ENCODE measurements at regions not wholly inside any gene's neighbourhood (a gene's known extent, or its start where the extent isn't known, plus 50 kb on each side); places are given as distances from the start of the nearest gene placed in this dataset.

DNA sequence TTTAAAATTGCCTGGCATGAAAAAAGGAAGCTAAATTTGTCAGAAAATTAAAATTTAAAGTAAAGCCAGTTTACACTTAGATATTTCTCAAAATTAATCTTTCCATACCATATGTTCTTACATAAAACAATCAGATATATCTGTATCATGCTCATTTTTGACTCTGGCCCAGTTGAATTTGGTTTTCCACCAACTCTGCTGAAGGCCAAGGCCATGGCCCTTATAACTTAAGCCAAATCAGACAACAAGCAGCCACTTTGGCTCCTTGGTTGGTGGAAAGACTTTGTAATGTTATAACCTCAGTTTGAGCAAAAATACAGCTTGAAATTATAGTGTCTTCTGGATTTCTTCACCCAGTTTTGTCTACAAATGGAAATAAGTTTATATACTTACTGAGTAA is 97.3 kb downstream of the CENPW start:
- no peaks in the 10 kb centered on the region for H3K4me1 ChIP-seq (ENCODE audit: low read depth)
- TF ChIP-seq, protein P1, sequence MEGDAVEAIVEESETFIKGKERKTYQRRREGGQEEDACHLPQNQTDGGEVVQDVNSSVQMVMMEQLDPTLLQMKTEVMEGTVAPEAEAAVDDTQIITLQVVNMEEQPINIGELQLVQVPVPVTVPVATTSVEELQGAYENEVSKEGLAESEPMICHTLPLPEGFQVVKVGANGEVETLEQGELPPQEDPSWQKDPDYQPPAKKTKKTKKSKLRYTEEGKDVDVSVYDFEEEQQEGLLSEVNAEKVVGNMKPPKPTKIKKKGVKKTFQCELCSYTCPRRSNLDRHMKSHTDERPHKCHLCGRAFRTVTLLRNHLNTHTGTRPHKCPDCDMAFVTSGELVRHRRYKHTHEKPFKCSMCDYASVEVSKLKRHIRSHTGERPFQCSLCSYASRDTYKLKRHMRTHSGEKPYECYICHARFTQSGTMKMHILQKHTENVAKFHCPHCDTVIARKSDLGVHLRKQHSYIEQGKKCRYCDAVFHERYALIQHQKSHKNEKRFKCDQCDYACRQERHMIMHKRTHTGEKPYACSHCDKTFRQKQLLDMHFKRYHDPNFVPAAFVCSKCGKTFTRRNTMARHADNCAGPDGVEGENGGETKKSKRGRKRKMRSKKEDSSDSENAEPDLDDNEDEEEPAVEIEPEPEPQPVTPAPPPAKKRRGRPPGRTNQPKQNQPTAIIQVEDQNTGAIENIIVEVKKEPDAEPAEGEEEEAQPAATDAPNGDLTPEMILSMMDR (IDR thresholded peaks at IDR 0.05), result no peak
- H3K4me3 ChIP-seq, result no peak overlapping the region
- H3K9me3 ChIP-seq, result no peaks in the 10 kb centered on the region
- no peaks in the 10 kb centered on the region for H3K36me3 ChIP-seq (ENCODE audit: low read depth)
- intact Hi-C loops (cut with DNase I, micrococcal nuclease), result no loop called here
- no peak for DNase-seq
- no peak for ATAC-seq

DNA sequence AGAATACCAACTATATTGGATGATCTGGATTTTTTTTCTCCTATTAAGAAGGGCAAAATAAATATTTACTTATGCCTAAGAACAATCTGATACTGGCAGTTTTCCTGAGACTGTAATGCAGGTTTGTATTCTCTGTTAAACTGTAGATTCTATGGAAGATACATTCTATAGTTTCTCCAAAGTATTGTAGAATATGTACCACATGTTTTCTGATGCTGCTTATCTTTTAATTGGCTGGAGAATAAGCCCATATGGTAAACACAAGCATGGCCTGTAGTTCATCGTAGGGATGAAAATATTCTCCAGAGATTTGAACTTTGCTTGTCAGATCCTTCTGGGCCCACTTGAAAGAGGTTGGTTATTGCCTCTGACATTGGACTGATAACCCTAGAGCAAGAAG is 99.1 kb downstream of the CENPW start:
- DNase-seq (no peak), ATAC-seq (no peak)
- Histone ChIP-seq H3K36me3 (ENCODE audit: low read depth) (no peaks in the 10 kb centered on the region), H3K9me3 (no peaks in the 10 kb centered on the region), H3K4me1 (ENCODE audit: low read depth) (no peaks in the 10 kb centered on the region), H3K4me3 (no peak overlapping the region)
- TF ChIP-seq, protein P1 (IDR thresholded peaks at IDR 0.05), result no peak
- intact Hi-C loops (cut with DNase I, micrococcal nuclease), result no loop called here

DNA sequence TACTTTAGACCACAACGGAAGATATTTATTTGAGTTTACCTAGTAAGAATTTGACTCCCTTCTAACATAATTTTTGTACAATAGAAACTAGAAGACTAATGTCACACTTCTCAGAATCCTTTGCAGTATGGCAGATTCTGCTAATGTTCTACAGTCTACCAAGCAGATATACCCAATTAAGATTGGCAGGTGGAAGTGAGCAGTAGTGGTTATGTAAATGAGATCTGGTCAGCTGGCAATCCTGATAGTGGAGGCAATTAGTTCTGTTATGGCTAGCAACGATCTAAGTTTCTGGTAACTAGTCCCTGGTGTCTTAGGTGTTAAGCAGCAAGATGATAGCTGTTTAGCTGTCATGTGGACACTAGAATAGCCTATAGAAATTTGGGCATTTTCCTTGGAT is 101.0 kb downstream of the CENPW start:
- Histone ChIP-seq H3K36me3 (ENCODE audit: low read depth) (no peaks in the 10 kb centered on the region), H3K9me3 (no peaks in the 10 kb centered on the region), H3K4me3 (no peak overlapping the region), H3K4me1 (ENCODE audit: low read depth) (no peaks in the 10 kb centered on the region)
- TF ChIP-seq, protein P1 (IDR thresholded peaks at IDR 0.05), result no peak
- intact Hi-C loops (cut with DNase I, micrococcal nuclease), result no loop called here
- no peak for ATAC-seq
- no peak for DNase-seq

DNA sequence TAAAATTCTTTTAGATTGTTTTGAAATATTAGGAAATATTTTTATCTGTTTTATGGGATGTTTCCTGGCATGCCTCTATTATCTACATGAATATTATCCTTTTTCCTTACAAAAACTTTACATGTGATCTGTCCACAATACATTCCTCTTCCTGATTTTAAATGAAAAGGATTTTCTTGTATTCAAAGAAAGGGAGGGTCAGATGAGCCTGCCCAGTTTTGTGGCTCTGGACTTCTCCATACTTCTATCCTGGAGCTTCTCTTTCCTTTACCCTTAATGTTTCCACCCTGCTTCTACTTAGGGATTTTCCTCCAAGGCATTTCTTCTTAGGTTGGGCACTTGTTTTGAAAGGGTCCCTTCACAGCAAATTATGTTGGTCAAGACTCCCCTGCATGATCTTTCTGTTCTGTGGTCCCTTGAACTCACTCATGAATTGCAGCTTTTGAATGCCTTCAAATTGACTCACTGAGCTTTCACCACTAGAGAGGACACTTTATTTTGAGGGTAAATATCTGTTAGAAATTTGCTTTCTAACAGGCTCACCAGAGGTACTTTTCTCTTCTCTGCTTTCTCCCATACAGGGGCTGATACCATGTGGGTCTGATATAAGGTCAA is 104.9 kb downstream of the CENPW start:
- DNase-seq, result no peak
- no peaks in the 10 kb centered on the region for H3K4me1 ChIP-seq (ENCODE audit: low read depth)
- H3K9me3 ChIP-seq, result no peaks in the 10 kb centered on the region
- no peak overlapping the region for H3K4me3 ChIP-seq
- H3K36me3 ChIP-seq (ENCODE audit: low read depth), result no peaks in the 10 kb centered on the region
- TF ChIP-seq, protein P1 (IDR thresholded peaks at IDR 0.05), result no peak
- ATAC-seq, result no peak
- intact Hi-C loops (cut with DNase I, micrococcal nuclease), result no loop called here

DNA sequence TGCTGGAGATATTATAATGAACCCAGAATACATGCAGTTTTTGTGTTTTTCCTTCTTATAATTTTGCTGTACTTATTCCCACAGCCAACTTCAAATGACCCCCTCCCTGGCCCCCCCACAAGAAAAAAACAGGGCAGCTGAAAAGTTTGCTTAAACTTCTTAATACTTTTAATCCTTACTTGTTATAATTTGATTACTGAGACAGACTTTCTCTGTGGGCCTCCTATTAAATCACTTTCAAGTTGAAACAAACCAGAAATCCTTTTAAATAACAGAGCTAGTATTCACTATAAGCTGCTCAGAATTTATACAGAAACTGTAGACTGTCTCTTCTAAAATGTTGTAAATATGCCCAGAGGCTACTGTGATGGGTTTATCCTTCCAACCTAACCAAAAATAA is 106.3 kb downstream of the CENPW start:
- TF ChIP-seq, protein P1 (IDR thresholded peaks at IDR 0.05), result no peak
- DNase-seq (no peak), ATAC-seq (no peak)
- no peaks in the 10 kb centered on the region for H3K9me3 ChIP-seq
- no peaks in the 10 kb centered on the region for H3K4me1 ChIP-seq (ENCODE audit: low read depth)
- no peaks in the 10 kb centered on the region for H3K36me3 ChIP-seq (ENCODE audit: low read depth)
- intact Hi-C loops (cut with DNase I, micrococcal nuclease), result no loop called here
- H3K4me3 ChIP-seq, result no peak overlapping the region

DNA sequence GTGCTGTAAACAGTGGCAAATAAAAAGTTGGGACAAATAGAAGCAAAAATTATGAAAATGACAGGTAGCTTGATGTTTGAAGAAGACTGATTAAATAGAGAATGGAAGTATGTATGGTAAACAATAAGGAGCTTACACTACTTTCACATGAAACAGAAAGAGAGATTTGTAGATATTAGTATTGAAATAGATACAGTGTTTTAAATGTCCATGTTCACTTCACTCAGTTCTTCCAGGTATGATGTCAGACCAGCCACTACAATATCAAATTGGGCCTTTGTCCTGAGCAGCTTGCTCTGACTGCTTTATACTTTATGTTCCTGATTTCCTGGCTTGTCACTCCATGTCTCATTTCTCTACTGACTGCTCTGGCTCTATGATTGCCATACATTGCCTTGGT is 107.5 kb downstream of the CENPW start:
- intact Hi-C loops (cut with DNase I, micrococcal nuclease), result no loop called here
- DNase-seq, result no peak
- H3K4me1 ChIP-seq (ENCODE audit: low read depth), result no peaks in the 10 kb centered on the region
- H3K4me3 ChIP-seq, result no peak overlapping the region
- no peak for ATAC-seq
- no peaks in the 10 kb centered on the region for H3K9me3 ChIP-seq
- H3K36me3 ChIP-seq (ENCODE audit: low read depth), result no peaks in the 10 kb centered on the region
- TF ChIP-seq, protein P1 (IDR thresholded peaks at IDR 0.05), result no peak
